Caki2 (cell line): ENCODE measurements at regions not wholly inside any gene's neighbourhood (a gene's known extent, or its start where the extent isn't known, plus 50 kb on each side); places are given as distances from the start of the nearest gene placed in this dataset.

ENCODE experiments used
- DNase-seq: peaks from one replicate; pipeline ENCODE4 v3.0.0-alpha.2; 2015; ENCODE audit warnings: low read depth
- in situ Hi-C: cut with HindIII; loops from 2 replicates; pipeline ENCODE4 v1.10.0; 2016; ENCODE audit warnings: low sequenced_read_pairs, low pct_unique_long_range_greater_than_20kb, mixed read lengths

DNA sequence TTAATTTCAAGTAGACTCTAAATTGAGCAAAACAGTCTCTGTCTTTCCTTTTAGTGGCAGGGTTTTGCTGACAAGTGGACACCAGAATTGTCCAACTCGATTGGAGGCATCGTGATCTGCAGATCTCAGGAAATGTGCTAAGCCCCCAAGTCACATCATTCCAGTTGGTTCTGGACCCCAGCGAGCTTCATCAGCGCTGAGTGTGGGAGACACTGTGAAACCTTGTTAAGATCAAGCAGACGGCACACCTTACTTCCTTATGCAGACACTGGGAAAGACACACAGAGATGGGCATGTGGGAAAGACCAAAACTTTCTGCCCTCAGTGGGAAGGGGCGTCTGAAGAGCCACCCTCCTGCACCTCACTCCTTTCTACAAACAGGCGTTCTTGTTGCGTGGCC is 440.8 kb downstream of the GLRX3 start:
- DNase-seq, result no peak
- in situ Hi-C loops, result no loop called here

DNA sequence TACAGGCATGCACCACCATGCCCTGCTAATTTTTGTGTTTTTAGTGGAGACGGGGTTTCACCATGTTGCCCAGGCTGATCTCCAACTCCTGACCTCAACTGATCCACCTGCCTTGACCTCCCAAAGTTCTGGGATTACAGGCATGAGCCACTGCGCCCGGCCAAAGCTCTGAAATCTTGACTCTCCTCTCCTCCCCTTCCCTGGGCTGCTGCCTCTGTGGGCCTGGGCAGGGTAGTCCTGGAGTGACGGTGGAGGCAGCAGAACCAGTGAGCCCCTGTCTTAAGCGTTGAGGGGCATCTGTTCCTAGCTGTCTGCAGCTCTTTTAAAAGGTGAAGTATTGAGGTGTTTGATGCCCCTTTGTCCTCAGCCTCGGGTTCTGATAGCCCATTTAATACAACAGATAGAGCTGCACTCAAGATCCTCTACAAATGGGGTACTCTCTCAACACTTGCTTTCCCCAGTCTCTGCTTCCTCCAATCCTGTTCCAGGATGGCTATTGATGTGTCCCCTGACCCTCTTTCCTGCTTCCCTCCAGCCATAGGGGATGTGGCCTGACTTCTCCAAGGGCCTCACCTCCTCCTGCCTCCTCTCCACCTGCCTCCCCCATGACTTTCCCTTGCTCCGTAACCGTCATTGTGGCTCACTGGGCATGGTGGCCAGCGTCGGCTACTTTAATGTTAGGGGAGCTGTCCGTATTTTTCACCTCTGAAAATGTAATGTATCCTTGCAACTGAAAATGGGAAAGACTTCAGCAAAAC is 442.5 kb downstream of the GLRX3 start:
- in situ Hi-C loops, result no loop called here
- no peak for DNase-seq

- in situ Hi-C loops, result no loop called here
- DNase-seq, result no peak
These were observed 443.7 kb downstream of the GLRX3 start for GRCh38 chr10:130579913-130580312.

DNA sequence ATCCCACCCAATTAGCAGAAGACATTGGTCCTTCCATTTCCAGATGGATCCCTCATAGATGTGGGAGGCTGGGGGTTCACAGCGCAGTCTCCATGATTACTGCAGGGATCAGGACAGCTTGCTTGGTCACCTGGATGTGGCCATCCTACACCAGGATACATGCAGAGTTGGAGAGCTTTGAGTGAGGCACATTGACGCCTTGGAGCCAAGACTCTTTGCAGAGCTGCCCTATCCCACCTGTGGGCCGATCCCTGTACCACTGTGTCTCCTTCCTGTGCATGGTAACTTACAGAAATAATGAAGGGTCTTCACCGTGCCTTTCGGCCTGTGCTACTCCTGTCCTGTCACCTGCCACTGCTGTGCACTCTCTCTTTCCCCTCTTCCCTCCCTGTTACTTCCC is 444.8 kb downstream of the GLRX3 start:
- DNase-seq, result no peak
- in situ Hi-C loops, result no loop called here

DNA sequence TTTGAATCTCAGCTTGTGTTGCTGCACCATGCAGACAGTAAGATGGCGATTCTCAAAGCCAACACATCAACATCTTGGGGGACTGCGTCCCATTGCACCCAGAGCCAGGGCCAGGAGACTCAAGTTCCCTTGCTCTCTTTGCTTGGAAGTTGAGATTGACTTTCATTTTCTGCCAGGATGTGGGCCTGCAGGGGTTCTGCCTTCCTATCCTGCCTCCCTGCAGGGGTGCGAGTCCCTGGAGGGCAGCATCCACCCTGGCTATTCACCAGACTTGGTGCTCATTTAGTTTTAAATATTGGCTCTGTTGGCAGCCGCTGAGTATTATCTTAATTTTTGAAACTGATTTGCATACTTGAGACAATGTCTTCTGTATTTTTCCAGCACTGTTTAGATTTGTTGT is 451.5 kb downstream of the GLRX3 start:
- DNase-seq, result no peak
- in situ Hi-C loops, result no loop called here

- no peak for DNase-seq
- in situ Hi-C loops, result no loop called here
These were observed 469.8 kb downstream of the GLRX3 start for GRCh38 chr10:130606001-130606405.

- no peak for DNase-seq
- in situ Hi-C loops, result no loop called here
These were observed 471.2 kb downstream of the GLRX3 start for GRCh38 chr10:130607366-130607765.

DNA sequence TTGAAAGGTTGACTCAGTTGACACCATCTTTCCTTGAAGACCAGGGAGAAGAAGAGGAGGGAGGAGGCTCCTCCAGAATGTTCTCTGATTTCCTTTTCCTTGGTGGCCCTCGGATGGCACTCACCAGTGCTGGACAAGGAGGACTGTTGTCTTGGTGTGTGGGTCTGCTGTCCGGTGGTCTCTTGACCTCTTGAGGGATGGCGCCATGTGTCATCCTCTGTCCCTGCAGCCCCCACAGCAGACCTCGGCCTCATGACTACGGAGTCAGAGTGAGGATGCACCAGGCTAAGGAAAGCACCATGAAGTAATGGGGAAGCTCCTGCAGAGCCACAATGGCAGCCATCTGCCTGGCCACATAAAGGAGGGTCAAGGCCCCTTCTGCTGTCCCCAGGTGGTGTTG is 475.0 kb downstream of the GLRX3 start:
- in situ Hi-C loops, result no loop called here
- DNase-seq, result no peak

GRCh38 chr10:130615457-130615856 is 479.3 kb downstream of the GLRX3 start:
- in situ Hi-C loops, result no loop called here
- DNase-seq, result no peak

GRCh38 chr10:130617985-130618384 is 481.8 kb downstream of the GLRX3 start:
- in situ Hi-C loops, result no loop called here
- no peak for DNase-seq

GRCh38 chr10:130618647-130619046 is 482.5 kb downstream of the GLRX3 start:
- in situ Hi-C loops, result no loop called here
- DNase-seq, result no peak

DNA sequence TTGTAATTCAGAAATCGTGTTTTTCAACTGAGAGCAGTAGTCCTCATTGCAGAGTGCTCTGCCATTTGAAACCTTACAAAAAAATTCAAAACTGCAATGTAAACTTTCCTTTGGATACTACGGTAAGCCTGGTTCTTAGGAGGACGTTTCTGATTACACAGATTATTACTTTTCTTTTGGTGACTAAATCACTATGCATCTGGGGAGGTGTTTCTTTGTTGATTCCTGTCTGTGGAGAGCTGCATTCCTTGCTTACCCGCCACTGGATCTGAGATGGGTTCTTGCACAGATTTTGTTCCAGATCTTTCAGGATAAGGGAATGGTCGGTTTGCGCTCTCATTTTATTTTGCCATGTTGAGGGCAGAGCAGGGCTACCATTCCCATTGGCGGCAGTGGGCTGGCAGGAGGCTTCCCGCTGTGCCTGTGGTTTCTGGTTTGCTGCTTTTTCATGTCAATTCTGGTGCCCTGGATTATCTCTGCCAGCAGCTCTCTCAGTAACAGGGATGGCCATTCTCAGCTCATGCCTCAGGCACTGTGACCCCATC is 485.1 kb downstream of the GLRX3 start:
- in situ Hi-C loops, result no loop called here
- no peak for DNase-seq

DNA sequence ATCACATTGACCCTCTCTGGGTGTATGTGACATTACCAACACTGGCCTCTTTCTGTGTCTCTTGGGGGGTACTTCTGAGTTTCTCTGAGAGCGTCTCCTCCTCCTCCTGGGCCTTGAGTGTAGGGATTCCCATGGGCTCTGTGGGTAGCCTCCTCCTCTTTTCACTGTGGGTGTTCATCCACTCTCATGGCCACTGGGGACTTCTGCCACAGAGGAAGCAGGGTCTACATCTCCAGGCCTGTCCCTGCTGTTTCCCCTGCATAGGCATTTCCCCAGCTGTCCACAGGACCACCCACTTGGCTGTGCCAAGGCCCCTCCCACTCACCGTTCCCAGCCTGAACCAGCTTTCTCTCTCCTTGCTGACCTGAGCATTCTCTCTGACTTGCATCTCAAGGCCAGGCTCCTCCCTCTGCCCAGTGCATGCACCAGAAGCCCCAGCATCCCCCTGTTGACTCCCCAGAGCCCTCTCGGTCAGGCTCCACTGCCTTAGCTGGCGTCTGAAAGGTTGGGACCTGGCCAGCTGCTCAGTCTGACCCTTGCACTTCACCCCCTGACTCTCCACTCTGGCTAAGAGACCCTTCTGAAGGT is 487.6 kb downstream of the GLRX3 start:
- in situ Hi-C loops, result no loop called here
- no peak for DNase-seq

- in situ Hi-C loops, result no loop called here
- no peak for DNase-seq
These were observed 491.3 kb downstream of the GLRX3 start for GRCh38 chr10:130627346-130628045.

DNA sequence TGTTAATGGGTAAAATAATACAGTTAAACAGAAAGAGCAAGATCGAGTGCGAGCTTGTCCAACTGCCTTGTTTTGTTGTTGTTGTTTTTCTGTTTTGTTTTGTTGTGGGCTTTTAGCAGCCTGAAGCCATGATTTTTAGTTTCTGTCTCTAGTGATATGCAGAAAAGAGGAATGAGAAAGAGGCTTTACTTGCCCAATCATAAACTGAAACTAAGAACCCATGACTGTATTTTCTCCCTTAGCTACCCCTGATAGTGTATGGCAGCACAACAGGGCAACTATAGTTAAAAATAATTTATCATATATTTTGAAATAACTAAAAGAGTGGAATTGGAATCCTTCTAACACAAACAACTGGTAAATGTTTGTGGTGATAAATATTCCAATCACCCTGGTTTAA is 493.9 kb downstream of the GLRX3 start:
- in situ Hi-C loops, result no loop called here
- DNase-seq, result no peak

GRCh38 chr10:130631142-130632096 is 495.2 kb downstream of the GLRX3 start:
- in situ Hi-C loops, result no loop called here
- peak; percentile 2 for DNase-seq

- no peak for DNase-seq
- in situ Hi-C loops, result no loop called here
These were observed 498.6 kb downstream of the GLRX3 start for GRCh38 chr10:130634816-130635215.

- in situ Hi-C loops, result no loop called here
- DNase-seq, result no peak
These were observed 499.3 kb downstream of the GLRX3 start for GRCh38 chr10:130635528-130635927.
